ENCODE measurements at regions not wholly inside any gene's neighbourhood (a gene's known extent, or its start where the extent isn't known, plus 50 kb on each side); places are given as distances from the start of the nearest gene placed in this dataset.

GRCh38 chr14:105885561-105886320, 359.4 kb downstream of the TMEM121 start:
- TF ChIP-seq CTCF (IDR thresholded peaks at IDR 0.05; ENCODE audit: low read depth, low read length) (no peak), POLR2A (IDR thresholded peaks at IDR 0.05; ENCODE audit: extremely low read depth, insufficient read length) (no peak)

Measured in NB4 (cell line).